Testis (tissue), 2 donors: ENCODE measurements at regions not wholly inside any gene's neighbourhood (a gene's known extent, or its start where the extent isn't known, plus 50 kb on each side); places are given as distances from the start of the nearest gene placed in this dataset.

Experiments used
- DNase-seq: peaks from one replicate; pipeline ENCODE4 v3.0.0-alpha.2; 2019
- H3K27ac ChIP-seq, 2 donors: fragments of 200-600 bp; sonication (generic); one replicate each; pipeline ENCODE4 v1.5.1; 2019
- H3K27me3 ChIP-seq: fragments of 200-600 bp; sonication (generic); one replicate; pipeline ENCODE4 v1.5.1; 2019
- H3K36me3 ChIP-seq: fragments of 200-600 bp; sonication (generic); one replicate; pipeline ENCODE4 v1.5.1; 2017; ENCODE audit warnings: low read depth; ENCODE audit errors: missing control alignments
- H3K4me1 ChIP-seq: fragments of 200-600 bp; sonication (generic); one replicate; pipeline ENCODE4 v1.5.1; 2019
- H3K4me3 ChIP-seq, 2 donors: fragments of 200-600 bp; sonication (generic); one replicate each; pipeline ENCODE4 v1.5.1; 2017 to 2019
- H3K9me3 ChIP-seq: fragments of 200-600 bp; sonication (generic); one replicate; pipeline ENCODE4 v1.5.1; 2017
- CTCF ChIP-seq, 3 experiments: fragments of 450-650 bp in 2 of 3; fragments of 200-600 bp in 1 of 3; sonication (generic) in 1 of 3; IDR thresholded peaks; one replicate each; pipeline ENCODE4 v1.5.1; 2016 to 2019; ENCODE audit warnings: antibody characterized with exemption in 3 of 3, mild to moderate bottlenecking in 2 of 3, moderate library complexity in 1 of 3
- POLR2A ChIP-seq: fragments of 450-650 bp; IDR thresholded peaks from one replicate; pipeline ENCODE4 v1.6.1; 2017; ENCODE audit warnings: antibody characterized with exemption, mild to moderate bottlenecking, moderate library complexity
- WGBS, 2 donors: methylation state at CpG; one replicate each; pipeline ENCODE4 v1.1.5; 2018; 5-methylcytosine and 5-hydroxymethylcytosine counted together
- intact Hi-C: fragments of 100-400 bp; cut with DNase I; formaldehyde crosslinking; loops from one replicate; pipeline ENCODE4 v1.15.1; 2023; ENCODE audit warnings: low total_unique reads
- small RNA-seq, 2 donors: library from RNA; depleted of rRNA; stranded (forward); fragments of <200 nt; gene quantifications; one replicate each; pipeline ENCODE3, GENCODE V24; 2016

GRCh38 chr9:784916-785315 lies 56.6 kb upstream of the DMRT1 start:
- H3K27me3 ChIP-seq = no peaks in the 10 kb centered on the region
- intact Hi-C loops = no loop called here
- 83 to 87% methylated on average over 2 of the region's 2 CpGs for WGBS, 2 donors
- no peaks in the 10 kb centered on the region for H3K9me3 ChIP-seq
- no peak for DNase-seq
- no peak overlapping the region for H3K27ac ChIP-seq
- H3K36me3 ChIP-seq = no peaks in the 10 kb centered on the region
- TF ChIP-seq CTCF (IDR thresholded peaks at IDR 0.05) (no peak), POLR2A (no peak)
- no peaks in the 10 kb centered on the region for H3K4me1 ChIP-seq
- H3K4me3 ChIP-seq = no peak overlapping the region

GRCh38 chr9:785997-786396 lies 55.5 kb upstream of the DMRT1 start:
- DNase-seq = no peak
- H3K27ac ChIP-seq = no peak overlapping the region
- H3K9me3 ChIP-seq = no peaks in the 10 kb centered on the region
- 83 to 85% methylated on average over 2 to 5 of the region's 5 CpGs for WGBS, 2 donors
- H3K4me1 ChIP-seq = no peaks in the 10 kb centered on the region
- H3K36me3 ChIP-seq = no peaks in the 10 kb centered on the region
- intact Hi-C loops = no loop called here
- no peak overlapping the region for H3K4me3 ChIP-seq
- no peak for TF ChIP-seq POLR2A
- no peak for TF ChIP-seq CTCF (IDR thresholded peaks at IDR 0.05)
- no peaks in the 10 kb centered on the region for H3K27me3 ChIP-seq

GRCh38 chr9:786405-786804 lies 55.1 kb upstream of the DMRT1 start:
- no peak overlapping the region for H3K27ac ChIP-seq
- 85 to 88% methylated on average over 6 of the region's 6 CpGs for WGBS, 2 donors
- DNase-seq = no peak

GRCh38 chr9:788777-789176 lies 52.7 kb upstream of the DMRT1 start:
- H3K9me3 ChIP-seq = no peaks in the 10 kb centered on the region
- 94 to 96% methylated on average over 6 of the region's 6 CpGs for whole genome bisulfite sequencing, 2 donors
- H3K27ac ChIP-seq = no peak overlapping the region
- TF ChIP-seq CTCF (IDR thresholded peaks at IDR 0.05) (no peak), POLR2A (no peak)
- DNase-seq = no peak
- H3K27me3 ChIP-seq = no peaks in the 10 kb centered on the region
- no peak overlapping the region for H3K4me3 ChIP-seq
- H3K4me1 ChIP-seq = no peaks in the 10 kb centered on the region
- intact Hi-C loops = no loop called here
- no peaks in the 10 kb centered on the region for H3K36me3 ChIP-seq

More at GRCh38 chr9:786405-786804, 55.1 kb upstream of the DMRT1 start:
- H3K27me3 ChIP-seq = no peaks in the 10 kb centered on the region
- intact Hi-C loops = no loop called here
- no peaks in the 10 kb centered on the region for H3K9me3 ChIP-seq
- H3K4me1 ChIP-seq = no peaks in the 10 kb centered on the region
- H3K4me3 ChIP-seq = no peak overlapping the region
- no peaks in the 10 kb centered on the region for H3K36me3 ChIP-seq
- TF ChIP-seq POLR2A (no peak), CTCF (IDR thresholded peaks at IDR 0.05) (no peak)

Small RNA genes in the stretch of these regions (small RNA-seq; reads per million reads assigned to genes)
- 0 reads per million in 2 donors for gene AL392089.1
- 0 reads per million in 2 donors for gene RNU6-1327P
